ENCODE measurements at regions not wholly inside any gene's neighbourhood (a gene's known extent, or its start where the extent isn't known, plus 50 kb on each side); places are given as distances from the start of the nearest gene placed in this dataset.
"Not testable (repeated sequence)": the region's sequence is repeated elsewhere in the genome, so short reads cannot be mapped to it uniquely, and the experiment has no call there.

- no peak for DNase-seq
Observed at GRCh38 chr1:239952348-239953308, 139.1 kb upstream of the FMN2 start.

GRCh38 chr1:239954836-239955235 lies 136.8 kb upstream of the FMN2 start:
- no peak for DNase-seq

DNA sequence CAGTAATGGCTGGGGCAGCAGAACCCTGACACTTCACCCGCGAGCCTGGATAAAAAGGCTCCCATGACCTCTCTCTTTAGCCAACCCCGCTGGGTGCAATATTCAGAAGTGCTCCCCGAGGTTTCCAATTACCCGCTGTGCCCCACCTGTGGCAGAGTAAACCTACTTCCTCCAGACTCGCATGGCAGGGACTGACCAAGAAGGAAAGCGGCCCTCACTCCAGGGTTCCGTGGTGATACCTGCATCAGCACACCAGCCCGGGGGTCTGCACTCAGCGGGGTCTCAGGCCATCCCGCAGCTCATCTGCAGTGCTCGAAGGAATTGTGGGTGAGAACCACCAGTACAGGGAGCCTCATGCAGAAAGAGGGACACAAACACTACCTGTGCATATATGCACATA lies 136.3 kb upstream of the FMN2 start:
- DNase-seq = no peak

GRCh38 chr1:239956263-239956662 lies 135.4 kb upstream of the FMN2 start:
- no peak for DNase-seq

- DNase-seq = no peak
Observed at GRCh38 chr1:239958063-239958462, 133.6 kb upstream of the FMN2 start.

DNA sequence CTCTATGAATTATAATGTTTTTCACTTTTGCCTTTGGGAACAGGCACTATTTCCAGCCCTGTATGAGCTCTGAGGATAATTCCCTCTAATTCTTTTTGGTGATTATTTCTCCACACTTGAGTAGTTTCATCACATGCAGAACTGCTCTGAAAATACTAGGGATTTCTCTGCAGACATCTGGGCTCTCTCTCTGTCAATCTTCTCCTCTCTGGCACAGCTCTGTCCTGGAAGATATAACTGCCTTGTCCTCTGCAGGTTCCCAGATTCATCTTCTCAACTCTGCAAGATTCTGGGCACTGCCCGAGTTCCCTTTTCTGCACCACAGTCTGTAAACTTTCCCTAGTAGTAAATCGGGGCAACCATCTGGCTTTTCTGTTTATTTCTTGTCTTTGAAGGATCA lies 131.3 kb upstream of the FMN2 start:
- no peak for DNase-seq

DNA sequence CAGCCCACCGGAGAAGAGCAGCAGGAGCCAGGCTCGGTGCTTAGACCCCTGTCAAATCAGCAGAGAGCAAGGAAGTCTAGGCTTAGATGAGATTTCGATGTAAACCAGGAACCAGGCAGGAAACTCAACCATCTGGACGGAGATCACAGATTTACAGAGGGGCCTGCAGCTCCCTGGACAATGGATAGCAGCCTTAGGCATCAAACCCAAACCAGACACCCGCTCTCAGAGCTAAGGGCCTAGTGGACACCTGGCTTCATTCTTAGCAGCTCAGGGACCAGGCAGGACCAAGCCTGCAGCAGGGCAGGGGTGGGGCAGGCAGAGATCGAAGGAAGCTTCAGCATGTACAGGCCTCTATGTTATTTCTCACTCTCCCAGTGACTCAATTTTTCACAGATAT lies 127.8 kb upstream of the FMN2 start:
- no peak for DNase-seq

- DNase-seq = no peak
Observed at GRCh38 chr1:239976130-239976968, 115.3 kb upstream of the FMN2 start.

DNA sequence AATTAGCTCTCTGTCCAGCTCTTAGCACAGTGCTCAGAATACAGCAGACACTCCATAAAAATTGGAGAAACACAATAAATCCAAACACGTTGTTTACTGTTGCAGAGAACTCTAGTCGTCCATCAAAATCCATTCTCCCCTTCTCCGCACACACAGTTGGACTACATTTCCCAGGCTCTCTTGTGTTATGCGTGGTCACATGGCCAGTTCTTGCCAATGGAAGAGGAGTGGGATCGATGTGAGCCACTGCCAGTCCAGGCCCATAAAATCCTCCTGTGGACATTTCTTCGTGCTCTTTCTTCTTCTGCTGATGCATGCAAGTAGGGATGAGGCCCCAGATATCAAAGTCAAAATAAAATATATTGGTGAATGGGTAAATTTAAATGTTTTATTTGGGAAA lies 114.3 kb upstream of the FMN2 start:
- DNase-seq = no peak

GRCh38 chr1:239979456-239979855 lies 112.2 kb upstream of the FMN2 start:
- no peak for DNase-seq

- no peak for DNase-seq
Observed at GRCh38 chr1:239982762-239983161, 108.9 kb upstream of the FMN2 start.

- DNase-seq = no peak
Observed at GRCh38 chr1:239985044-239985443, 106.6 kb upstream of the FMN2 start.

DNA sequence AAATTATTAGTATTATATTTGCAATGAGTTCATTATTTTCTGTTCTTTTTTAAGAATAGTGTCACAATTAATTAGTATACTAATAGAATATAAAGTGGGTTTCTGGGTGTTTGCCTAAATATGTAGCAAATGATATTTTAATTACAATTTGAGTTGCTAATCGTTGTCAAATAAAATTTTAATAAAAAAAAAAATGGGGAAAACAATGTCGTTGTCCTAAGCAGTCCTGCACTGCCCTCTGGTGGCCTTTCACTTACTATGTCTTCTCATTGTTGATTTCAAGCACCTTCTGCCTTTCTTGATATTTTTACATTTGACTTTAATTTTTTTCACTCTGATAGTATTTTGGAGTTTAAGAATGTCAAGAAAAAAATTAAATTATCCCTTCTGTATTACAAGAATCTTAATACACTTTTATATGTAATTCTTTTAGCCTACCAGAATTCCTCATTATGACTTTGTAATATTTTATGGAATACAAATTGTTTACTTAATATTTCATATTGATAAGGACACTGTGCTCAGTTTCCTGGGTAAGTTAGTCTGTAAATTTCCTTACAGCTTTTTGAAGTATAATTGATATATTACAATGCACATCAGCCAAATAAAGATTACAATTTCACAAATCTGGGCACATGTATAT lies 104.5 kb upstream of the FMN2 start:
- DNase-seq = no peak

DNA sequence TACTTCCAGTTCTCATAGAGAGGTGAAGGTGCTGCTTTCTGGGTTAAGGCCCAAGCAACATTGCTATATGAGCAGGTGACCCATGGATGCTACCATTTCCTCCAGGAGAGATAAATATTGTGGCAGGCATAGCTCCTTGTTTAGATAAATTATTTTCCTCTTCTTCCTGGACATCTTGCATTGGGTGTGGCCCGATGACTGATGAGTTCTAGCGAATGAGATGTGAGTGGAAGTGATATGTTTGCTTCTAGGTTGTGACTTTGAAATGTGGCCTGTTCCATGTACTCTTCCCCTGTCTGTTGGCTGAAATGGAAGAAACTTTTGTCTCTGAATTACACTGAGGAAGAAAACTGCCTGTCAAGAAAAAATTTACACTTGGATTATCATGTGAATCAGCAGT lies 101.7 kb upstream of the FMN2 start:
- DNase-seq = no peak

GRCh38 chr1:239992566-239992965 lies 99.1 kb upstream of the FMN2 start:
- DNase-seq = not testable (repeated sequence)

DNA sequence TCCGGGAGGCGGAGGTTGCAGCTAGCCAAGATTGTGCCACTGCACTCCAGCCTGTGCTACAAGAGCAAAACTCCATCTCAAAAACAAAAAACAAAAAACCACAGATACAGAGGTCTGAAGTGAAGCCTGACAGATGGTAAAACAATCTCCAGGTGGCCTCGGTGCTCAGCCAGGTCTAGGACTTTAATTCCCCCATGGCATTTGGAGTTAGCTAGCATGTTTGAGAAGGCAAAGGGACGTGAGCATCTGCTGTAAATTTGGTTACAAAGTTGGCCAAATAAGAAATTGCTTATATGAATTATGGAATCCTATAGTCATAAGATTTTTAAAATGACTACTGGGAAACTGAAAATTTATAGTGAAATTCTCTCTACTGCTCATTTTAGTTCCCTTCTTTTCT lies 98.3 kb upstream of the FMN2 start:
- DNase-seq = no peak

- DNase-seq = no peak
Observed at GRCh38 chr1:239995281-239995680, 96.4 kb upstream of the FMN2 start.

DNA sequence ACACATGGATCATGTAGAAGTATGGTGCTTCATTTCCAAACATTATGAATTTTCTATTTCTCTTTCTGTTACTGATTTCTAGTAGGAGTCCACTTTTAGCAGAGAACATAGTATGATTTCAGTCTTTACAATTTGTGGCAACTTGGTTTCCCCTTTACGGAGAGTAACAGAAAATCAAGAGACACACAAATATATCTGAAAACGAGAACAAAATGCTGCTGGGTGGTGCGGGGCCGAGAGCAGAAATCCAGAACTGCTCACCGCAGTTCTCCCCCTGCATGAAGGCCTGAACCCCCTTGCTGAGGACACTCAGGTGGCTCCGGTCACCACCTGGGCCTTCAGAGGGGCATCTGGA lies 94.5 kb upstream of the FMN2 start:
- DNase-seq = no peak

DNA sequence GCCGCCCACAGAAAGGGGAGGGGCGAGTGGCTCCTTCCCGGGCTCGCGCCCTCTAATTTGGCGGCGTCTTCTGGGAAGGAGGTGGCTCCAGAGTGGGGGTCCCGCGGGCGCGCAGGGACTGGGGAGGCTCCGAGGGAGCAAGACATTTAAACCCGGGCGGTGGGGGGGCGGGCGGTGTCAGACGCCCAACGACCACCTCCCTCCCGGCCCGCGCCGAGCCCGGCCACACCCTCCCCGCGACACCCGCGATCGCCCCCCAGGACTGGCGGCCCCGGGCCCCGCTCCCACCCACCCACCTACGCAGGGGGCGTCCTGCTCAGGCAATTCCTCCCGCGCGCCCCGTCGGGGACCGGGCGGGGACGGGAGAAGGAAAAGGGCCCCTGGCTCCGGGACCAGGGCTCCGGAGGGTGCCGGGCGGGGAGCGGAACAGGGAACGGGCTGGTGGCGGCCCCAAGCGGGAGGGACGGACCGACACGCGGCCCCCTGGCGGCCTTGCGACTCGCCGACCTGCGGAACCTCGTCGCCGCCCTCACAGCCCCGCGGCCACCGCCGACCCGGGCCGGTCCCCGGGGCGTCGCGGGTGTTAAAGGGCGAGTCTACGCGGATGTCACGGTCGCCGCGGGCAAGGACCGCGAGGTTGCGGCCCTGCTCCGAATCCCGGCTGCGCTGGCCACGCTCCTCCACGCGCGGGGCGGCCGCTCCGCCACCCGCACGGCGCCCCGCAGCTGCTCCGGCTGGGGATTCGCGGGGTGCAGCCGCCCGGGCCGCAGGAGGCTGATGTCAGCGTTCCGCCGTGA lies 94.0 kb upstream of the FMN2 start:
- DNase-seq = no peak

DNA sequence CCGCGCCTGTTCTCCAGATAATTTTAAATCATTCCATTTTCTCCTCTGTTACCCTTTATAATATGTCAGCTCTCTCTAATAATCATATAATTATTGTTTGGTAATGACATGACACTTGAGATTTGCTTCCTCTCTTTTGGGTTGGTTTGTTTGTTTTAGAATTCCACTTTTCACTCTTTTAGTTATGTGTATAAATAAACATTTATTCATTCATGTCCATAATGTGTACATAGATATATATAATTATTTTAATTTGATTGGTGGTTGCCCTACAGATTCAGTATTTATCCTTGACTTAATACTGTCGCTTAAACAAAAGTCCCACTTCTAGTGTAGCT lies 93.4 kb upstream of the FMN2 start:
- no peak for DNase-seq

- no peak for DNase-seq
Observed at GRCh38 chr1:239999170-239999569, 92.5 kb upstream of the FMN2 start.

- no peak for DNase-seq
Observed at GRCh38 chr1:240000634-240001033, 91.0 kb upstream of the FMN2 start.

DNA sequence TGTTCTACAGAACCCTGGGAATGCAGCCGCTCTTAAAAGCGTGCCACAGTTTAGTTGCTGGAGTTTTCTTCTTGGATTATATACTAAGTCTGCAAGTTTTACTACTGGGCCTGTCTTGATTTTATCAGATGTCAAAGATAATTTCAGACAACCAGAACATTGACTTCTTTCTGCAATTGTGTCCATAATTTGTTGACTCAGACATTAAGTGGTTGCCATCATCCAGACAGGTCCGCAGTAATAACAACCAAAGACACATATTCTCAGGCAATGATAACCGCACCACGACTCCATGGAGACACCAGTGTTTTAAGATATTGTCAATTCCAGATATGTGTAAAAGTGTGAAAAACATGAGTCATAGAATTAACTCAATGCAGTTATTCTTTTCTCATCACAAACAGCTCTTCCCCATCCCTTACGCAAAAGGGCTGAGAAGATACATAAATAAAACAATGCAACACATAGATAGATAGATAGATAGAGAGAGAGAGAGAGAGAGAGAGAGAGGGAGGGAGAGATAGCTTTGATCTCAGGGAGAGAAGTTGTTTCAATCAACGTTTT lies 90.4 kb upstream of the FMN2 start:
- DNase-seq = no peak

Measured in SIG-M5 (cell line).